Heart right ventricle (tissue), 16 donors: ENCODE measurements at regions not wholly inside any gene's neighbourhood (a gene's known extent, or its start where the extent isn't known, plus 50 kb on each side); places are given as distances from the start of the nearest gene placed in this dataset.

Source experiments
- ATAC-seq, 8 donors: fragments of 200-7000 bp; cut with Tn5 transposase; one replicate each; pipeline ENCODE4 v1.9.1; 2020; ENCODE audit warnings: mild to moderate bottlenecking in 8 of 8, moderate library complexity in 8 of 8, moderate number of reproducible peaks in 1 of 8
- DNase-seq, 2 donors: peaks; one replicate each; pipeline ENCODE4 v3.0.0-alpha.2; 2020
- H3K27ac ChIP-seq, 10 donors: fragments of 200-600 bp; sonication (generic) in 2 of 10; one replicate each; pipeline versions ENCODE4 v1.5.0 to v1.8.0; 2020 to 2022; ENCODE audit warnings: mild to moderate bottlenecking in 3 of 10
- H3K27me3 ChIP-seq, 7 donors: fragments of 200-600 bp; one replicate each; pipeline ENCODE4 v1.8.0; 2021 to 2022; ENCODE audit warnings: mild to moderate bottlenecking in 2 of 7
- H3K36me3 ChIP-seq, 9 donors: fragments of 200-600 bp; sonication (generic) in 1 of 9; one replicate each; pipeline versions ENCODE4 v1.5.0 to v1.8.0; 2020 to 2022; ENCODE audit warnings: mild to moderate bottlenecking in 2 of 9
- H3K4me1 ChIP-seq, 9 donors: fragments of 200-600 bp; sonication (generic) in 1 of 9; one replicate each; pipeline versions ENCODE4 v1.5.0 to v1.8.0; 2020 to 2022; ENCODE audit warnings: mild to moderate bottlenecking in 4 of 9
- H3K4me3 ChIP-seq, 10 donors: fragments of 200-600 bp; sonication (generic) in 2 of 10; one replicate each; pipeline versions ENCODE4 v1.5.0 to v1.8.0; 2020 to 2022; ENCODE audit warnings: mild to moderate bottlenecking in 7 of 10, moderate library complexity in 2 of 10
- H3K9me3 ChIP-seq, 11 donors: fragments of 200-600 bp in 10 of 11; sonication (generic) in 2 of 11; one replicate each; pipeline versions ENCODE4 v1.5.0 to v1.8.0; 2013 to 2022; ENCODE audit warnings: mild to moderate bottlenecking in 2 of 11, control low read depth in 1 of 11, moderate library complexity in 1 of 11
- CTCF ChIP-seq, 9 donors: fragments of 200-600 bp; sonication (generic) in 2 of 9; IDR thresholded peaks; one replicate each; pipeline versions ENCODE4 v1.5.0 to v1.8.0; 2021 to 2022; ENCODE audit warnings: antibody characterized with exemption in 9 of 9, mild to moderate bottlenecking in 5 of 9, moderate library complexity in 1 of 9
- WGBS, 2 donors: extraction: QIAGEN DNeasy Blood & Tissue Kit; methylation state at CpG; one replicate each; pipeline ENCODE4 v1.1.7; 2013; ENCODE audit warnings: inconsistent platforms in 1 of 2; 5-methylcytosine and 5-hydroxymethylcytosine counted together
- intact Hi-C, 10 donors: fragments of 100-400 bp; cut with DNase I; formaldehyde crosslinking; loops; one replicate each; pipeline versions ENCODE4 v1.11.1 to v1.14.2; 2022
- donor health status: Arrhythmogenic right ventricular cardiomyopathy.
- donor health status: ischemic (EF 13 %, LVEDD 7.1; RV severe dilation, severe dysfunction).
- donor health status: healthy with polysubstance abuse.
- donor health status: DM: no; HTN: yes; CAD: no.
- donor health status: DM: no; HTN: no; CAD: no.
- donor health status: ischemic (EF 25% LVEDD 6.9; RV normal size, moderate dysfunction).
- donor health status: ischemic (EF 25% LVEDD 5.7; RV mildly dilated, moderate dysfunction).
- donor health status: healthy.
- donor health status: DM: yes; HTN: yes; CAD: no.
- donor health status: Ischemic cardiomyopathy.
- donor health status: ischemic (EF 35%, LVEDD 5.7; RV mildly dilated, moderate dysfunction).
- donor health status: nonischemic (EF 11% LVEDD 7.7; RV severe dilation, severe dysfunction).
- donor health status: DM: yes; HTN: yes; CAD: no.
- donor health status: PGD.
- donor health status: ischemic (EF 29% LVEDD 5.4; RV normal size, mild dysfunction).
- donor health status: nonischemic (EF 23%, LVEDD 6.1; RV moderate dilation, normal function).

- TF ChIP-seq CTCF (IDR thresholded peaks at IDR 0.05), result no peak
- H3K9me3 ChIP-seq, result no peaks in the 10 kb centered on the region
- peak; percentile 43 to 86 for DNase-seq
- no peaks in the 10 kb centered on the region for H3K27me3 ChIP-seq
- H3K4me1 ChIP-seq, result peaks cover 3 to 38% (median 31%) of the 10 kb centered on the region in 9 donors
- peak; percentile 75 to 91 (median 86) for ATAC-seq
- peak overlapping the region; percentile 61 to 94 (median 80) for H3K27ac ChIP-seq
- WGBS, 2 donors, result 31 to 46% methylated on average over 2 of the region's 2 CpGs
- intact Hi-C loops, result loop anchor here in 3 of 10 donors (5.0 to 10.0 kb wide), 5 partner anchors 80 to 633 kb away; partner anchors contain the start of gene JUN (in 2 of the 3)
- H3K4me3 ChIP-seq, result peak overlapping the region; percentile 2 to 53 (median 36)
- H3K36me3 ChIP-seq, result no peaks in the 10 kb centered on the region
Observed at GRCh38 chr1:59061876-59062275, 235.0 kb upstream of the FGGY start.

- no peaks in the 10 kb centered on the region for H3K9me3 ChIP-seq
- intact Hi-C loops, result loop anchor here in 3 of 10 donors (5.0 to 10.0 kb wide), 5 partner anchors 80 to 632 kb away; partner anchors contain the start of gene JUN (in 2 of the 3)
- H3K4me1 ChIP-seq, result peaks cover 0 to 30% (median 22%) of the 10 kb centered on the region in 9 donors
- WGBS, 2 donors, result 34 to 39% methylated on average over 5 of the region's 5 CpGs
- TF ChIP-seq CTCF (IDR thresholded peaks at IDR 0.05), result no peak
- H3K27me3 ChIP-seq, result no peaks in the 10 kb centered on the region
- ATAC-seq (peak in 7 of 8 donors; percentile 23 to 65 (median 46)), DNase-seq (no peak)
- no peaks in the 10 kb centered on the region for H3K36me3 ChIP-seq
- H3K27ac ChIP-seq, result peak overlapping the region in 8 of 10 donors; percentile 61 to 94 (median 80)
- H3K4me3 ChIP-seq, result peak overlapping the region in 3 of 10 donors; percentile 43 to 48 (median 46)
Observed at GRCh38 chr1:59062743-59063142, 234.2 kb upstream of the FGGY start.

GRCh38 chr1:59063501-59063900 is 233.4 kb upstream of the FGGY start:
- no peaks in the 10 kb centered on the region for H3K27me3 ChIP-seq
- H3K4me1 ChIP-seq, result peaks cover 0 to 27% (median 15%) of the 10 kb centered on the region in 9 donors
- no peak for TF ChIP-seq CTCF (IDR thresholded peaks at IDR 0.05)
- DNase-seq (no peak), ATAC-seq (no peak)
- WGBS, 2 donors, result 46 to 63% methylated on average over 3 of the region's 3 CpGs
- intact Hi-C loops, result loop anchor here in 3 of 10 donors (5.0 to 10.0 kb wide), 5 partner anchors 79 to 631 kb away; partner anchors contain the start of gene JUN (in 2 of the 3)
- H3K27ac ChIP-seq, result peak overlapping the region in 6 of 10 donors; percentile 33 to 94 (median 82)
- H3K36me3 ChIP-seq, result no peaks in the 10 kb centered on the region
- H3K4me3 ChIP-seq, result no peak overlapping the region
- H3K9me3 ChIP-seq, result no peaks in the 10 kb centered on the region

- DNase-seq, result no peak
- Histone ChIP-seq H3K36me3 (no peaks in the 10 kb centered on the region), H3K9me3 (no peaks in the 10 kb centered on the region), H3K27me3 (no peaks in the 10 kb centered on the region), H3K4me3 (no peak overlapping the region), H3K27ac (no peak overlapping the region), H3K4me1 (peaks cover 0 to 27% (median 14%) of the 10 kb centered on the region in 9 donors)
- intact Hi-C loops, result loop anchor here in 3 of 10 donors (5.0 to 10.0 kb wide), 5 partner anchors 78 to 630 kb away; partner anchors contain the start of gene JUN (in 2 of the 3)
- TF ChIP-seq CTCF (IDR thresholded peaks at IDR 0.05), result no peak
- no peak for ATAC-seq
Observed at GRCh38 chr1:59064592-59064991, 232.3 kb upstream of the FGGY start.
